Endothelial cell of umbilical vein (primary cell): ENCODE measurements at regions not wholly inside any gene's neighbourhood (a gene's known extent, or its start where the extent isn't known, plus 50 kb on each side); places are given as distances from the start of the nearest gene placed in this dataset.

Experiments used
- CTCF ChIP-seq, 2 donors: IDR thresholded peaks; 1 replicate in 1 of 2; 2 replicates in 1 of 2; pipeline ENCODE4 v1.5.1; 2011; ENCODE audit warnings: low read length in 2 of 2, mild to moderate bottlenecking in 2 of 2, moderate library complexity in 2 of 2, control low read depth in 1 of 2, inconsistent platforms in 1 of 2, low read depth in 1 of 2; ENCODE audit not compliant: insufficient read depth in 1 of 2; ENCODE audit errors: extremely low read depth in 1 of 2
- EZH2 ChIP-seq: IDR thresholded peaks from 2 replicates; pipeline ENCODE4 v1.6.1; 2012; ENCODE audit warnings: borderline replicate concordance, low read depth, mild to moderate bottlenecking, moderate library complexity, low read length, inconsistent platforms; ENCODE audit not compliant: severe bottlenecking
- FOS ChIP-seq: IDR thresholded peaks from 2 replicates; pipeline ENCODE4 v1.6.1; 2011; ENCODE audit warnings: mild to moderate bottlenecking, low read length, moderate library complexity, borderline replicate concordance; ENCODE audit not compliant: insufficient read depth
- GATA2 ChIP-seq: IDR thresholded peaks from 2 replicates; pipeline ENCODE4 v1.7.0; 2011; ENCODE audit warnings: low read depth, mild to moderate bottlenecking, moderate library complexity, mixed read lengths, low read length; ENCODE audit not compliant: insufficient read length, insufficient read depth
- JUN ChIP-seq: IDR thresholded peaks from 2 replicates; pipeline ENCODE4 v1.6.1; 2011; ENCODE audit warnings: borderline replicate concordance, low read depth; ENCODE audit not compliant: insufficient read length, insufficient read depth
- MAX ChIP-seq: IDR thresholded peaks from 2 replicates; pipeline ENCODE4 v1.6.1; 2011; ENCODE audit not compliant: insufficient read depth, insufficient read length
- MYC ChIP-seq: IDR thresholded peaks from one replicate; pipeline ENCODE4 v1.6.1; 2011; ENCODE audit warnings: mild to moderate bottlenecking, low read depth, low read length
- POLR2A ChIP-seq: IDR thresholded peaks from 2 replicates; pipeline ENCODE4 v1.6.1; 2012; ENCODE audit warnings: low read depth, mild to moderate bottlenecking, control low read depth, low read length
- POLR2AphosphoS5 ChIP-seq: IDR thresholded peaks from 2 replicates; pipeline ENCODE4 v1.6.1; 2012; ENCODE audit warnings: low read depth, mild to moderate bottlenecking, control low read depth, low read length, moderate library complexity; ENCODE audit not compliant: insufficient read depth

GRCh38 chr2:123916531-123916930 lies 108.6 kb upstream of the CNTNAP5 start:
- TF ChIP-seq POLR2AphosphoS5 (no peak), EZH2 (no peak), CTCF (IDR thresholded peaks at IDR 0.05; ENCODE audit: extremely low read depth in 1 of 2, insufficient read depth in 1 of 2, low read depth in 1 of 2, low read length in 2 of 2) (no peak), POLR2A (no peak), JUN (no peak), MYC (no peak), MAX (no peak), GATA2 (no peak), FOS (no peak)
